ACC112 (cell line): ENCODE measurements at regions not wholly inside any gene's neighbourhood (a gene's known extent, or its start where the extent isn't known, plus 50 kb on each side); places are given as distances from the start of the nearest gene placed in this dataset.
"Not testable (repeated sequence)": the region's sequence is repeated elsewhere in the genome, so short reads cannot be mapped to it uniquely, and the experiment has no call there.

ENCODE experiments used
- H2AFZ ChIP-seq: fragments of 200-600 bp; sonication (generic); one replicate; pipeline ENCODE4 v1.6.0; 2017; ENCODE audit warnings: antibody characterized with exemption, low read length; ENCODE audit not compliant: unreplicated experiment
- H3K27ac ChIP-seq: fragments of 200-600 bp; sonication (generic); 2 replicates; pipeline ENCODE4 v1.5.1; 2014; ENCODE audit warnings: low read depth, mild to moderate bottlenecking, antibody characterized with exemption, low read length, moderate library complexity
- H3K27me3 ChIP-seq: fragments of 200-600 bp; sonication (generic); 2 replicates; pipeline ENCODE4 v1.6.1; 2014; ENCODE audit warnings: mild to moderate bottlenecking, antibody characterized with exemption, low read length, moderate library complexity, mixed read lengths; ENCODE audit not compliant: insufficient read depth
- H3K36me3 ChIP-seq: fragments of 200-600 bp; sonication (generic); 2 replicates; pipeline ENCODE4 v1.6.1; 2016; ENCODE audit warnings: mild to moderate bottlenecking, antibody characterized with exemption, low read length, moderate library complexity, mixed read lengths; ENCODE audit not compliant: insufficient read depth
- H3K4me1 ChIP-seq: fragments of 200-600 bp; sonication (generic); one replicate; pipeline ENCODE4 v1.6.1; 2016; ENCODE audit warnings: low read length, mixed read lengths; ENCODE audit not compliant: insufficient read depth, unreplicated experiment, control insufficient read depth
- H3K4me3 ChIP-seq: fragments of 200-600 bp; sonication (generic); 2 replicates; pipeline ENCODE4 v1.5.1; 2014; ENCODE audit warnings: mild to moderate bottlenecking, low read depth, low read length
- H3K79me2 ChIP-seq: fragments of 200-600 bp; sonication (generic); one replicate; pipeline ENCODE4 v1.6.0; 2016; ENCODE audit warnings: low read length; ENCODE audit not compliant: control insufficient read depth, unreplicated experiment, insufficient read depth

GRCh38 chr18:66866427-66866940, 262.6 kb upstream of the CDH19 start:
- not testable (repeated sequence) for H3K79me2 ChIP-seq, H3K4me3 ChIP-seq, H2AFZ ChIP-seq, H3K27ac ChIP-seq, H3K27me3 ChIP-seq, H3K36me3 ChIP-seq, H3K4me1 ChIP-seq

DNA sequence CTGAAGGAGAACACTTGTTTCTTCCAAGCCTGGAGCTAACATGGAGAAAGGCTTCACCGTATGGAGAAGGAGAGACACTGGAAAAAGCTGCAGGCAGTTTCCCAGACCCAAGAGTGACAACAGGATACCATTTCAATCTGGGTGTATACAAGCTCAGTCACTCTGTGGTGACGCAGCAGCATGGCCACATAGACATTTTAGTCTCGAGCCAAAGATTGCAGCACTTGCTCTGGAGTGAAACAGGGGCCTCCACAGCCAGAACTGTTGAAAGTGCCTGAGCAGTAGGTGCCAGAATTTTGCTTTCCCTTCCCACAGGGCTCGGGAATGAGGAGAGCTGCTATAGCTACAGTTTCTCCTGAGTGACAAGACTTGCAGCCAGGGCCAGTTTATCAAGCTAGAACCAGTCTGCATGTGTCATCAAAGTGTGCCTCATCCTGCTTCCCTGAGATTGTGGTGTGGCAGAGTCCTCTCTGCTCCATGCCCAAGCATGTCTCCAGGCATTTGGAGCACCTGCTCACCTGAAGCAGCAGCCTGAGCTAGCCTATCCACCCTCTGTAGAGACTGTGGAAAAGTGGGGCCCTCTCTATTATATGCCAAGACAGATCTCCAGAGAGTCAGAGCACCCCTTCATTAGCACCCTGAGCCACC, 234.6 kb upstream of the CDH19 start:
- Histone ChIP-seq H3K27ac (no peak overlapping the region), H3K27me3 (no peaks in the 10 kb centered on the region), H3K4me1 (no peaks in the 10 kb centered on the region), H3K36me3 (no peaks in the 10 kb centered on the region), H3K79me2 (no peaks in the 10 kb centered on the region), H3K4me3 (no peak overlapping the region), H2AFZ (no peak overlapping the region)

- H3K4me3 ChIP-seq, result no peak overlapping the region
- no peak overlapping the region for H2AFZ ChIP-seq
- no peak overlapping the region for H3K27ac ChIP-seq
- H3K36me3 ChIP-seq, result no peaks in the 10 kb centered on the region
- H3K27me3 ChIP-seq, result no peaks in the 10 kb centered on the region
- H3K79me2 ChIP-seq, result no peaks in the 10 kb centered on the region
- no peaks in the 10 kb centered on the region for H3K4me1 ChIP-seq
Measured at GRCh38 chr18:66833646-66834045, 229.8 kb upstream of the CDH19 start.

DNA sequence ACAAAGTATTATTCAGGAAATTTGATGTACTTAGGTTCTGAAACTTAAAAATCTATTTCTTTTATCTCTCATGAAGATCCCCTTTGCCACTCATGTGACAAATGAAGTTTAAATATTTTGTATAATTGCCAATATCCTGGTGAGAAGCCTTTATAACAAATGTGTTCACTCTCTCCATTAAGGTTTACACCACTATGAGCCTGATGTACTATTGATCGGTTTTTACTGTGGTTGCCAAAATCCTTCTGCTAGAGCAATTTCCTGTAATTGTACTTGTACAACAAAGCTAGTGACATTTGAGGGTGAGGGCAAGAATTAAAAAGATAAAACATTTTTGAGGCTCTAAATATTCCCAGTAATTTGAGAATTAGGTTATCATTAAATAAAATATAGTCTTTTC, 222.3 kb upstream of the CDH19 start:
- H3K4me3 ChIP-seq, result peak overlapping the region; percentile 21; the same call in 1 of the 2 replicates
- no peaks in the 10 kb centered on the region for H3K36me3 ChIP-seq
- H2AFZ ChIP-seq, result no peak overlapping the region
- H3K79me2 ChIP-seq, result no peaks in the 10 kb centered on the region
- no peaks in the 10 kb centered on the region for H3K4me1 ChIP-seq
- no peak overlapping the region for H3K27ac ChIP-seq
- H3K27me3 ChIP-seq, result no peaks in the 10 kb centered on the region

- Histone ChIP-seq H3K79me2 (no peaks in the 10 kb centered on the region), H3K27ac (no peak overlapping the region), H3K27me3 (no peaks in the 10 kb centered on the region), H3K4me1 (no peaks in the 10 kb centered on the region), H3K4me3 (no peak overlapping the region), H2AFZ (no peak overlapping the region), H3K36me3 (no peaks in the 10 kb centered on the region)
Measured at GRCh38 chr18:66825347-66825746, 221.5 kb upstream of the CDH19 start.

GRCh38 chr18:66819235-66819634, 215.3 kb upstream of the CDH19 start:
- no peak overlapping the region for H3K27ac ChIP-seq
- no peaks in the 10 kb centered on the region for H3K79me2 ChIP-seq
- H3K4me3 ChIP-seq, result no peak overlapping the region
- no peaks in the 10 kb centered on the region for H3K4me1 ChIP-seq
- H3K27me3 ChIP-seq, result no peaks in the 10 kb centered on the region
- no peaks in the 10 kb centered on the region for H3K36me3 ChIP-seq
- no peak overlapping the region for H2AFZ ChIP-seq

GRCh38 chr18:66813138-66813537, 209.2 kb upstream of the CDH19 start:
- no peaks in the 10 kb centered on the region for H3K4me1 ChIP-seq
- H2AFZ ChIP-seq, result no peak overlapping the region
- no peak overlapping the region for H3K4me3 ChIP-seq
- H3K27ac ChIP-seq, result no peak overlapping the region
- H3K79me2 ChIP-seq, result no peaks in the 10 kb centered on the region
- no peaks in the 10 kb centered on the region for H3K36me3 ChIP-seq
- H3K27me3 ChIP-seq, result no peaks in the 10 kb centered on the region

DNA sequence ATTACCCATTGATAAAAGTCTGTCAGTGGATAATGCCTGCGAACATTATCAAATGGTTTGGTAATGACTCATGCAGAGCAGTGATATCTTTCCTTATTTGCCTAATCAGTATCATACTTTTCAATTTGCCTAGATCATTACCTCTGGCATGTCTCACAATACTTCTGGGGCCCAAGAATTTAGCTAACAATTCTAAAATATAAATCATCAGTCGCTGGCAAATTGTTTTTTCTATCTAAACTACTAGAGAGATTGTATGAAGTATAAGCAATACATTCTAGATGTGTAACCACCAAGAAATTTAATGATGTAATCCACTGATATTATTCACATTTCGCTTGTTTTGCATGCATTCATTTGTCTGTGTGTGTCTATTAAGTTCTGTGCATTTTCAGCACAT, 191.2 kb upstream of the CDH19 start:
- Histone ChIP-seq H3K27ac (no peak overlapping the region), H3K36me3 (no peaks in the 10 kb centered on the region), H3K79me2 (no peaks in the 10 kb centered on the region), H3K4me1 (no peaks in the 10 kb centered on the region), H2AFZ (no peak overlapping the region), H3K27me3 (no peaks in the 10 kb centered on the region), H3K4me3 (no peak overlapping the region)

DNA sequence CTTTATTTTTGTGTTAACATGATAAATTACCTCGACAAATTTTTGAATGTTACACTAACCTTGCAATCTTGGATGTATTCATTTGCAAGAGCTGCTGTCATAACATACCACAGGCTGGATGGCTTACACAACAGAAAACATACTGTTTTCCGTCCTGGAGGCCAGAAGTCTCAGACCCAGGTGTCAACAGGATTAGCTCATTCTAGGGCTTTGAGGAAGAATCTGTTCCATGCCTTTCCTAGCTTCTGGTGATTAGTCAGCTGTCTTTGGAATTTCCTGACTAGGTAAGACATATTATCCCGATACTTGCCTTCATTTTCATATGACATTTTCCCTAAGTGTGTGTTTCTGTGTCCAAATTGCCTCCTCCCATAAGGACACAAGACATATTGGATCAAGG, 188.6 kb upstream of the CDH19 start:
- H3K36me3 ChIP-seq, result no peaks in the 10 kb centered on the region
- no peaks in the 10 kb centered on the region for H3K27me3 ChIP-seq
- no peak overlapping the region for H3K27ac ChIP-seq
- no peaks in the 10 kb centered on the region for H3K79me2 ChIP-seq
- no peak overlapping the region for H3K4me3 ChIP-seq
- H2AFZ ChIP-seq, result no peak overlapping the region
- no peaks in the 10 kb centered on the region for H3K4me1 ChIP-seq

DNA sequence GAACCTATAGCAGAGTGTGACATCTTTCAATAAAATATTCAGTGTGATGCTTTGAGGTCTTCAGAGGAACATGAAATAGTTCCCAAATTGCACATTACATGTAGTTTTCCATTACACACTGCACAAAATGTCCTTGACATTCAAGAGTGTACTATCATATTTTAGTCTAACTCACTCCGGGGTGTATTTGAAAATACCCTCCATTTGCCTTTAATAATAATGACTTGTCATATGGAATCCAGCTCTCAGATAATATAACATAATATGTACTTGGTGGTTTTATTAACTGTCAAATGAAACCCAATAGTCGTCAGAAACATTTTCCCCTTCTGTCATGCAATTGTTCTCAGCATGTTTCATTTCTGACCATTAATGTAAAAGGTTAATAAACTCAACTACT, 176.7 kb upstream of the CDH19 start:
- Histone ChIP-seq H3K4me3 (no peak overlapping the region), H3K79me2 (no peaks in the 10 kb centered on the region), H3K4me1 (no peaks in the 10 kb centered on the region), H3K27ac (no peak overlapping the region), H3K36me3 (no peaks in the 10 kb centered on the region), H2AFZ (no peak overlapping the region), H3K27me3 (no peaks in the 10 kb centered on the region)

DNA sequence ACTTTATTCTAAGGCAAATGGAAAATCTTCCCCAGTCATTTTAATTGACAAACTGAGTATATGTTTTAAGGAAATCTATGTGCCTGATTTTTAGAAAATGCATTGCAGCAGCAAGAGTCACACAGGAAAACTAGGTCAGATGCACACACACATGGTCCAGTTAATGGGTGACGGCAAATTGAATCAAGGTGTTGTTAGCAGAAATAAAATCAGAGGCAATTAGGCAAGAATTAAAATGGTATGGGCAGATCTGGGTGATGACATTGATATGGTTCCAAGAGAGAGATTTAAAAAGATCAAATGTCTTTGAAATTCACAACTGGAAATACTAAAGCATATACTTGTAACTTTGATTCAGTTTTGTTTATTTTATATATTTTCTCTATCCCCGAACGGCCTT, 174.2 kb upstream of the CDH19 start:
- H2AFZ ChIP-seq, result no peak overlapping the region
- no peaks in the 10 kb centered on the region for H3K27me3 ChIP-seq
- H3K4me3 ChIP-seq, result no peak overlapping the region
- no peaks in the 10 kb centered on the region for H3K36me3 ChIP-seq
- H3K4me1 ChIP-seq, result no peaks in the 10 kb centered on the region
- no peaks in the 10 kb centered on the region for H3K79me2 ChIP-seq
- no peak overlapping the region for H3K27ac ChIP-seq
